H9 (cell line): ENCODE measurements at regions not wholly inside any gene's neighbourhood (a gene's known extent, or its start where the extent isn't known, plus 50 kb on each side); places are given as distances from the start of the nearest gene placed in this dataset.

ENCODE experiments used
- DNase-seq: peaks from one replicate; pipeline ENCODE4 v3.0.0-alpha.2; 2017
- H2AFZ ChIP-seq: one replicate; pipeline ENCODE4 v1.6.1; 2013; ENCODE audit warnings: mild to moderate bottlenecking, low read length, control low read depth, moderate library complexity
- H2AK5ac ChIP-seq: 2 replicates; pipeline ENCODE4 v1.6.1; 2013; ENCODE audit warnings: low read length, control low read depth, mixed read lengths; ENCODE audit not compliant: insufficient read length
- H2BK120ac ChIP-seq: one replicate; pipeline ENCODE4 v1.6.1; 2013; ENCODE audit warnings: low read depth, mild to moderate bottlenecking, low read length, control low read depth, inconsistent platforms; ENCODE audit not compliant: poor library complexity, severe bottlenecking
- H2BK12ac ChIP-seq: 2 replicates; pipeline ENCODE4 v1.6.1; 2013; ENCODE audit warnings: low read length, control low read depth, mixed read lengths, low read depth; ENCODE audit not compliant: insufficient read length
- H2BK15ac ChIP-seq: 2 replicates; pipeline ENCODE4 v1.6.1; 2013; ENCODE audit warnings: low read depth, low read length, control low read depth
- H2BK20ac ChIP-seq: one replicate; pipeline ENCODE4 v1.6.1; 2013; ENCODE audit warnings: low read depth, mild to moderate bottlenecking, low read length, control low read depth, inconsistent platforms; ENCODE audit not compliant: poor library complexity, severe bottlenecking
- H2BK5ac ChIP-seq: 2 replicates; pipeline ENCODE4 v1.6.1; 2013; ENCODE audit warnings: low read length, control low read depth, mixed read lengths; ENCODE audit not compliant: insufficient read length
- H3K14ac ChIP-seq: 2 replicates; pipeline ENCODE4 v1.6.1; 2013; ENCODE audit warnings: low read length, control low read depth; ENCODE audit not compliant: insufficient read depth
- H3K18ac ChIP-seq: 2 replicates; pipeline ENCODE4 v1.6.1; 2013; ENCODE audit warnings: low read depth, mild to moderate bottlenecking, mixed read lengths, low read length, control low read depth; ENCODE audit not compliant: insufficient read length
- H3K23ac ChIP-seq: 2 replicates; pipeline ENCODE4 v1.6.1; 2013; ENCODE audit warnings: low read length, control low read depth, mixed read lengths, low read depth; ENCODE audit not compliant: insufficient read length
- H3K23me2 ChIP-seq: 2 replicates; pipeline ENCODE4 v1.6.1; 2013; ENCODE audit warnings: low read depth, mild to moderate bottlenecking, mixed read lengths, low read length, control low read depth; ENCODE audit not compliant: insufficient read length, poor library complexity, severe bottlenecking
- H3K27ac ChIP-seq: 2 replicates; pipeline ENCODE4 v1.5.1; 2013; ENCODE audit warnings: low read length, control low read depth, mixed read lengths, low read depth; ENCODE audit not compliant: insufficient read length
- H3K27me3 ChIP-seq: 2 replicates; pipeline ENCODE4 v1.6.1; 2013; ENCODE audit warnings: low read length, control low read depth, inconsistent platforms; ENCODE audit not compliant: insufficient read depth
- H3K4ac ChIP-seq: 2 replicates; pipeline ENCODE4 v1.6.1; 2013; ENCODE audit warnings: low read depth, mild to moderate bottlenecking, control low read depth, inconsistent platforms, low read length, moderate library complexity
- H3K4me1 ChIP-seq: 2 replicates; pipeline ENCODE4 v1.6.1; 2013; ENCODE audit warnings: low read length, control low read depth, inconsistent platforms; ENCODE audit not compliant: insufficient read depth
- H3K4me2 ChIP-seq: 2 replicates; pipeline ENCODE4 v1.6.1; 2013; ENCODE audit warnings: low read length, control low read depth, mixed read lengths; ENCODE audit not compliant: insufficient read length, insufficient read depth
- H3K56ac ChIP-seq: 2 replicates; pipeline ENCODE4 v1.6.1; 2013; ENCODE audit warnings: low read depth, mild to moderate bottlenecking, mixed read lengths, low read length, control low read depth; ENCODE audit not compliant: insufficient read length
- H3K79me1 ChIP-seq: 2 replicates; pipeline ENCODE4 v1.6.1; 2013; ENCODE audit warnings: low read depth, mild to moderate bottlenecking, moderate library complexity, low read length, control low read depth, inconsistent platforms; ENCODE audit not compliant: insufficient read depth, poor library complexity, severe bottlenecking
- H3K79me2 ChIP-seq: 2 replicates; pipeline ENCODE4 v1.6.1; 2013; ENCODE audit warnings: low read length, control low read depth, inconsistent platforms; ENCODE audit not compliant: insufficient read depth
- H3K9ac ChIP-seq: 2 replicates; pipeline ENCODE4 v1.6.1; 2013; ENCODE audit warnings: low read length, control low read depth, mixed read lengths; ENCODE audit not compliant: insufficient read length; ENCODE audit errors: extremely low read depth
- H3K9me3 ChIP-seq: one replicate; pipeline ENCODE4 v1.6.1; 2013; ENCODE audit warnings: low read depth, low read length, inconsistent platforms; ENCODE audit not compliant: control insufficient read depth
- H3T11ph ChIP-seq: one replicate; pipeline ENCODE4 v1.6.1; 2013; ENCODE audit warnings: mild to moderate bottlenecking, low read length, control low read depth, inconsistent platforms
- H4K20me1 ChIP-seq: one replicate; pipeline ENCODE4 v1.6.1; 2013; ENCODE audit not compliant: control insufficient read depth, insufficient read length, insufficient read depth
- H4K5ac ChIP-seq: 2 replicates; pipeline ENCODE4 v1.6.1; 2013; ENCODE audit warnings: low read depth, mild to moderate bottlenecking, mixed read lengths, low read length, control low read depth; ENCODE audit not compliant: insufficient read length
- H4K8ac ChIP-seq: replicated peaks from 2 replicates; pipeline ENCODE4 v1.6.1; 2013; ENCODE audit warnings: low read length, control low read depth, mixed read lengths, low read depth; ENCODE audit not compliant: insufficient read length
- H4K91ac ChIP-seq: 2 replicates; pipeline ENCODE4 v1.6.1; 2013; ENCODE audit warnings: low read depth, mild to moderate bottlenecking, moderate library complexity, mixed read lengths, low read length, control low read depth; ENCODE audit not compliant: insufficient read length
- H3K27ac Mint-ChIP-seq, 3 experiments: 2 replicates in 2 of 3; 3 replicates in 1 of 3; pipeline ENCODE4 v1.8.0; 2020 to 2021; ENCODE audit warnings: mixed read lengths in 3 of 3, mild to moderate bottlenecking in 1 of 3, moderate library complexity in 1 of 3
- H3K27me3 Mint-ChIP-seq: 2 replicates; pipeline ENCODE4 v1.8.0; 2021; ENCODE audit warnings: low read depth, mild to moderate bottlenecking, moderate library complexity, mixed read lengths
- H3K36me3 Mint-ChIP-seq, 3 experiments: 2 replicates in 2 of 3; 3 replicates in 1 of 3; pipeline ENCODE4 v1.8.0; 2020 to 2021; ENCODE audit warnings: low read depth in 3 of 3, mixed read lengths in 3 of 3; ENCODE audit not compliant: insufficient read depth in 1 of 3
- H3K4me1 Mint-ChIP-seq, 2 experiments: 2 replicates each; pipeline ENCODE4 v1.8.0; 2020; ENCODE audit warnings: mixed read lengths in 2 of 2
- H3K4me3 Mint-ChIP-seq, 2 experiments: 2 replicates in 1 of 2; 3 replicates in 1 of 2; pipeline ENCODE4 v1.8.0; 2020 to 2021; ENCODE audit warnings: mild to moderate bottlenecking in 2 of 2, mixed read lengths in 2 of 2, moderate library complexity in 1 of 2
- H3K9me3 Mint-ChIP-seq, 2 experiments: 2 replicates in 1 of 2; 3 replicates in 1 of 2; pipeline ENCODE4 v1.8.0; 2020; ENCODE audit warnings: mild to moderate bottlenecking in 2 of 2, mixed read lengths in 2 of 2, moderate library complexity in 1 of 2
- WGBS: extraction: QIAGEN DNeasy Blood & Tissue Kit; methylation state at CpG from one replicate; pipeline ENCODE4 v1.1.7; 2013; ENCODE audit warnings: missing lambda C conversion rate, low lambda C conversion rate, mixed read lengths; ENCODE audit not compliant: insufficient read length; ENCODE audit errors: extremely low coverage; 5-methylcytosine and 5-hydroxymethylcytosine counted together
- TF ChIP-seq, protein P1 (sequence below): fragments of 200-600 bp; sonication (generic); conservative IDR thresholded peaks from 3 replicates; pipeline ENCODE4 v1.8.0; 2021; ENCODE audit warnings: antibody characterized with exemption, mild to moderate bottlenecking

DNA sequence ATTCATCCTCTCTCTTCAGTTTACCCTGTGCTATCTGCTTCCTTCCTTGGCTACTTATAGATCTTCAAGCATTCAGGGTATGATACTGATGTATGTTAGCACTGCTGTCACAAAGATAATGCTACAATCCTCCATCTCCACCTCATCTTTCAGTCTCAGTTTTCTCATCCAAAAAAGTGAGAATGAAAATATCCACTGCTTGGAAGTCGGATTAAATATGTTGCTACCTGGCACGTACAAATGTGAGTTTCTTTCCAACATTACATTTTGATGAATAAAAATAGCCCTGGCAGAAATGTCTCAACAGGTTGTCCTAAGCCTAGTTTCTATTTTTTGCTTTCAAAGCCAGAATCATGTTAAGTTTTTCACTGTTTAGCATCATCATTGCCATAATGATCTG is 149.9 kb downstream of the PTPN11 start:
- H3T11ph ChIP-seq, result no peak overlapping the region
- no peak overlapping the region for H2AK5ac ChIP-seq
- no peak overlapping the region for H3K4ac ChIP-seq
- H3K18ac ChIP-seq, result no peak overlapping the region
- H3K27me3 Mint-ChIP-seq, result peaks cover 48% of the 10 kb centered on the region
- no peak for DNase-seq
- no peak overlapping the region for H4K5ac ChIP-seq
- no peaks in the 10 kb centered on the region for H4K20me1 ChIP-seq
- no CpG with 5 or more reads among the region's 2 CpGs for WGBS
- no peaks in the 10 kb centered on the region for H3K79me1 ChIP-seq
- H3K9me3 Mint-ChIP-seq, result no peaks in the 10 kb centered on the region
- no peak overlapping the region for H2BK15ac ChIP-seq
- no peak overlapping the region for H3K27ac ChIP-seq
- H2BK12ac ChIP-seq, result no peak overlapping the region
- H3K14ac ChIP-seq, result no peak overlapping the region
- TF ChIP-seq, protein P1, sequence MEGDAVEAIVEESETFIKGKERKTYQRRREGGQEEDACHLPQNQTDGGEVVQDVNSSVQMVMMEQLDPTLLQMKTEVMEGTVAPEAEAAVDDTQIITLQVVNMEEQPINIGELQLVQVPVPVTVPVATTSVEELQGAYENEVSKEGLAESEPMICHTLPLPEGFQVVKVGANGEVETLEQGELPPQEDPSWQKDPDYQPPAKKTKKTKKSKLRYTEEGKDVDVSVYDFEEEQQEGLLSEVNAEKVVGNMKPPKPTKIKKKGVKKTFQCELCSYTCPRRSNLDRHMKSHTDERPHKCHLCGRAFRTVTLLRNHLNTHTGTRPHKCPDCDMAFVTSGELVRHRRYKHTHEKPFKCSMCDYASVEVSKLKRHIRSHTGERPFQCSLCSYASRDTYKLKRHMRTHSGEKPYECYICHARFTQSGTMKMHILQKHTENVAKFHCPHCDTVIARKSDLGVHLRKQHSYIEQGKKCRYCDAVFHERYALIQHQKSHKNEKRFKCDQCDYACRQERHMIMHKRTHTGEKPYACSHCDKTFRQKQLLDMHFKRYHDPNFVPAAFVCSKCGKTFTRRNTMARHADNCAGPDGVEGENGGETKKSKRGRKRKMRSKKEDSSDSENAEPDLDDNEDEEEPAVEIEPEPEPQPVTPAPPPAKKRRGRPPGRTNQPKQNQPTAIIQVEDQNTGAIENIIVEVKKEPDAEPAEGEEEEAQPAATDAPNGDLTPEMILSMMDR, result no peak
- no peak overlapping the region for H2BK120ac ChIP-seq
- H3K23me2 ChIP-seq, result no peaks in the 10 kb centered on the region
- no peak overlapping the region for H4K8ac ChIP-seq
- no peak overlapping the region for H2AFZ ChIP-seq
- H3K9me3 ChIP-seq, result no peaks in the 10 kb centered on the region
- no peak overlapping the region for H2BK5ac ChIP-seq
- H3K4me1 ChIP-seq, result no peaks in the 10 kb centered on the region
- H3K4me1 Mint-ChIP-seq, result no peaks in the 10 kb centered on the region
- H3K36me3 Mint-ChIP-seq, result no peaks in the 10 kb centered on the region
- H3K56ac ChIP-seq, result no peak overlapping the region
- H4K91ac ChIP-seq, result no peak overlapping the region
- H3K9ac ChIP-seq, result no peak overlapping the region
- no peak overlapping the region for H3K23ac ChIP-seq
- no peak overlapping the region for H3K27ac Mint-ChIP-seq
- no peak overlapping the region for H2BK20ac ChIP-seq
- H3K4me3 Mint-ChIP-seq, result no peak overlapping the region
- H3K27me3 ChIP-seq, result peaks cover 2% of the 10 kb centered on the region; the same call in 1 of the 2 replicates
- no peaks in the 10 kb centered on the region for H3K79me2 ChIP-seq
- no peak overlapping the region for H3K4me2 ChIP-seq
